H1 (cell line): ENCODE measurements at regions not wholly inside any gene's neighbourhood (a gene's known extent, or its start where the extent isn't known, plus 50 kb on each side); places are given as distances from the start of the nearest gene placed in this dataset.

ENCODE experiments used
- BACH1 ChIP-seq: IDR thresholded peaks from 2 replicates; pipeline ENCODE4 v1.6.1; 2012; ENCODE audit warnings: low read length, improper control_type of control experiment
- CEBPB ChIP-seq: IDR thresholded peaks from 2 replicates; pipeline ENCODE4 v1.6.1; 2012; ENCODE audit warnings: low read depth, low read length
- CTCF ChIP-seq, 3 experiments: IDR thresholded peaks; 1 replicate in 2 of 3; 2 replicates in 1 of 3; pipeline versions ENCODE4 v1.5.1 to v1.6.1; 2011; ENCODE audit warnings: low read length in 3 of 3, mild to moderate bottlenecking in 3 of 3, inconsistent platforms in 2 of 3, low read depth in 1 of 3, moderate library complexity in 1 of 3; ENCODE audit not compliant: insufficient read depth in 1 of 3; ENCODE audit errors: control extremely low read depth in 1 of 3
- EGR1 ChIP-seq: IDR thresholded peaks from 2 replicates; pipeline ENCODE4 v1.6.1; 2011; ENCODE audit warnings: low read depth, low read length, borderline replicate concordance
- EP300 ChIP-seq, 2 experiments: IDR thresholded peaks; 1 replicate in 1 of 2; 2 replicates in 1 of 2; pipeline ENCODE4 v1.6.1; 2011 to 2012; ENCODE audit warnings: low read depth in 2 of 2, low read length in 2 of 2, mild to moderate bottlenecking in 2 of 2, borderline replicate concordance in 1 of 2, inconsistent platforms in 1 of 2, moderate library complexity in 1 of 2
- USF2 ChIP-seq: IDR thresholded peaks from 2 replicates; pipeline ENCODE4 v1.6.1; 2011; ENCODE audit warnings: low read length, improper control_type of control experiment
- YY1 ChIP-seq: IDR thresholded peaks from 2 replicates; pipeline ENCODE4 v1.6.1; 2011; ENCODE audit warnings: low read depth, mild to moderate bottlenecking, low read length

GRCh38 chr16:59899940-59900339 is 1165.8 kb upstream of the GOT2 start:
- TF ChIP-seq EP300 (IDR thresholded peaks at IDR 0.05; ENCODE audit: borderline replicate concordance in 1 of 2, low read depth in 2 of 2, low read length in 2 of 2) (no peak), BACH1 (no peak), CTCF (IDR thresholded peaks at IDR 0.05; ENCODE audit: control extremely low read depth in 1 of 3, insufficient read depth in 1 of 3, low read depth in 1 of 3, low read length in 3 of 3) (no peak), YY1 (no peak), CEBPB (no peak), EGR1 (no peak), USF2 (no peak)
